ENCODE measurements at regions not wholly inside any gene's neighbourhood (a gene's known extent, or its start where the extent isn't known, plus 50 kb on each side); places are given as distances from the start of the nearest gene placed in this dataset.

GRCh38 chr18:22594155-22594690, 176.5 kb upstream of the CTAGE1 start:
- TF ChIP-seq, protein P1, sequence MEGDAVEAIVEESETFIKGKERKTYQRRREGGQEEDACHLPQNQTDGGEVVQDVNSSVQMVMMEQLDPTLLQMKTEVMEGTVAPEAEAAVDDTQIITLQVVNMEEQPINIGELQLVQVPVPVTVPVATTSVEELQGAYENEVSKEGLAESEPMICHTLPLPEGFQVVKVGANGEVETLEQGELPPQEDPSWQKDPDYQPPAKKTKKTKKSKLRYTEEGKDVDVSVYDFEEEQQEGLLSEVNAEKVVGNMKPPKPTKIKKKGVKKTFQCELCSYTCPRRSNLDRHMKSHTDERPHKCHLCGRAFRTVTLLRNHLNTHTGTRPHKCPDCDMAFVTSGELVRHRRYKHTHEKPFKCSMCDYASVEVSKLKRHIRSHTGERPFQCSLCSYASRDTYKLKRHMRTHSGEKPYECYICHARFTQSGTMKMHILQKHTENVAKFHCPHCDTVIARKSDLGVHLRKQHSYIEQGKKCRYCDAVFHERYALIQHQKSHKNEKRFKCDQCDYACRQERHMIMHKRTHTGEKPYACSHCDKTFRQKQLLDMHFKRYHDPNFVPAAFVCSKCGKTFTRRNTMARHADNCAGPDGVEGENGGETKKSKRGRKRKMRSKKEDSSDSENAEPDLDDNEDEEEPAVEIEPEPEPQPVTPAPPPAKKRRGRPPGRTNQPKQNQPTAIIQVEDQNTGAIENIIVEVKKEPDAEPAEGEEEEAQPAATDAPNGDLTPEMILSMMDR (IDR thresholded peaks at IDR 0.05) = no peak
- TF ChIP-seq POLR2A (IDR thresholded peaks at IDR 0.05) = no peak
